WTC11 (cell line): ENCODE measurements at regions not wholly inside any gene's neighbourhood (a gene's known extent, or its start where the extent isn't known, plus 50 kb on each side); places are given as distances from the start of the nearest gene placed in this dataset.

Experiments used
- ATAC-seq: fragments of 200-7000 bp; cut with Tn5 transposase; 2 replicates; pipeline ENCODE4 v1.10.0; 2021; ENCODE audit warnings: mild to moderate bottlenecking, moderate library complexity
- CTCF ChIA-PET: fragments of 300-600 bp; sonication (Branson Sonifier 250); formaldehyde crosslinking; loops from one replicate; lab custom pipeline; 2021; ENCODE audit warnings: antibody characterized with exemption; lab: Charles Lee
- POLR2A ChIA-PET: fragments of 350-600 bp; sonication (Branson Sonifier 250); formaldehyde crosslinking; loops from one replicate; lab custom pipeline; 2021; ENCODE audit warnings: antibody characterized with exemption; lab: Charles Lee
- DNase-seq: peaks from one replicate; pipeline ENCODE4 v3.0.0; 2021; ENCODE audit warnings: low spot score
- H3K27ac Mint-ChIP-seq: 2 replicates; pipeline ENCODE4 v1.8.0; 2021; ENCODE audit warnings: mixed read lengths
- H3K27me3 Mint-ChIP-seq: 2 replicates; pipeline ENCODE4 v1.8.0; 2021; ENCODE audit warnings: low read depth, mild to moderate bottlenecking, moderate library complexity, mixed read lengths
- H3K36me3 Mint-ChIP-seq: 2 replicates; pipeline ENCODE4 v1.8.0; 2021; ENCODE audit warnings: mixed read lengths
- H3K4me1 Mint-ChIP-seq: 2 replicates; pipeline ENCODE4 v1.8.0; 2022; ENCODE audit warnings: mixed read lengths
- H3K4me3 Mint-ChIP-seq: 2 replicates; pipeline ENCODE4 v1.8.0; 2021; ENCODE audit warnings: mild to moderate bottlenecking, moderate library complexity, mixed read lengths
- H3K9me3 Mint-ChIP-seq: 2 replicates; pipeline ENCODE4 v1.8.0; 2021; ENCODE audit warnings: mixed read lengths
- CREB1 ChIP-seq: sonication (generic); formaldehyde crosslinking; IDR thresholded peaks from 2 replicates; pipeline ENCODE4 v1.8.0; 2023; ENCODE audit warnings: mild to moderate bottlenecking, missing genetic modification reagents
- FOXJ3 ChIP-seq: sonication (generic); formaldehyde crosslinking; IDR thresholded peaks from 2 replicates; pipeline ENCODE4 v1.9.0; 2021; ENCODE audit warnings: missing genetic modification reagents, mild to moderate bottlenecking, borderline replicate concordance
- FOXK1 ChIP-seq: sonication (generic); formaldehyde crosslinking; IDR thresholded peaks from 2 replicates; pipeline ENCODE4 v1.8.0; 2022; ENCODE audit warnings: mild to moderate bottlenecking, moderate library complexity, missing genetic modification reagents
- JAZF1 ChIP-seq: fragments of 250-450 bp; sonication (Bioruptor Pico); IDR thresholded peaks from 2 replicates; pipeline ENCODE4 v1.9.0; 2021; ENCODE audit warnings: moderate library complexity, mild to moderate bottlenecking, inconsistent platforms
- NFYB ChIP-seq: sonication (generic); formaldehyde crosslinking; conservative IDR thresholded peaks from 2 replicates; pipeline ENCODE4 v1.8.0; 2022; ENCODE audit warnings: low read depth, missing genetic modification reagents
- PRDM15 ChIP-seq: sonication (generic); formaldehyde crosslinking; IDR thresholded peaks from 2 replicates; pipeline ENCODE4 v1.8.0; 2022; ENCODE audit warnings: missing genetic modification reagents
- PRRX2 ChIP-seq: fragments of 250-450 bp; sonication (Bioruptor Pico); IDR thresholded peaks from 2 replicates; pipeline ENCODE4 v1.8.0; 2021; ENCODE audit warnings: mild to moderate bottlenecking
- RELA ChIP-seq: sonication (generic); formaldehyde crosslinking; IDR thresholded peaks from 2 replicates; pipeline ENCODE4 v1.8.1; 2022; ENCODE audit warnings: missing genetic modification reagents, mild to moderate bottlenecking, borderline replicate concordance
- RORB ChIP-seq: fragments of 250-450 bp; sonication (Bioruptor Pico); IDR thresholded peaks from 2 replicates; pipeline ENCODE4 v1.9.0; 2021; ENCODE audit warnings: mild to moderate bottlenecking
- SMAD4 ChIP-seq: sonication (generic); formaldehyde crosslinking; IDR thresholded peaks from 2 replicates; pipeline ENCODE4 v1.8.0; 2022; ENCODE audit warnings: mild to moderate bottlenecking, missing genetic modification reagents
- TEAD4 ChIP-seq: sonication (generic); formaldehyde crosslinking; IDR thresholded peaks from 2 replicates; pipeline ENCODE4 v1.8.0; 2022; ENCODE audit warnings: mild to moderate bottlenecking, missing genetic modification reagents
- ZBTB21 ChIP-seq: sonication (generic); formaldehyde crosslinking; IDR thresholded peaks from 2 replicates; pipeline ENCODE4 v1.8.1; 2023; ENCODE audit warnings: mild to moderate bottlenecking, missing genetic modification reagents, borderline replicate concordance
- ZNF263 ChIP-seq: sonication (generic); formaldehyde crosslinking; IDR thresholded peaks from 2 replicates; pipeline ENCODE4 v1.8.1; 2022; ENCODE audit warnings: low read depth, mild to moderate bottlenecking, moderate library complexity, missing genetic modification reagents
- ZNF396 ChIP-seq: fragments of 250-450 bp; sonication (Bioruptor Pico); IDR thresholded peaks from 2 replicates; pipeline ENCODE4 v1.8.0; 2021; ENCODE audit warnings: mild to moderate bottlenecking, moderate library complexity, borderline replicate concordance
- ZNF532 ChIP-seq: fragments of 250-450 bp; sonication (Bioruptor Pico); IDR thresholded peaks from 2 replicates; pipeline ENCODE4 v1.9.0; 2021; ENCODE audit warnings: mild to moderate bottlenecking, borderline replicate concordance
- TF ChIP-seq, protein P1 (sequence below): sonication (generic); formaldehyde crosslinking; IDR thresholded peaks from 2 replicates; pipeline ENCODE4 v1.8.1; 2022; ENCODE audit warnings: mild to moderate bottlenecking, moderate library complexity, missing genetic modification reagents
- TF ChIP-seq, protein P2 (sequence below): sonication (generic); formaldehyde crosslinking; IDR thresholded peaks from 2 replicates; pipeline ENCODE4 v1.8.1; 2023; ENCODE audit warnings: mild to moderate bottlenecking, missing genetic modification reagents, moderate library complexity

DNA sequence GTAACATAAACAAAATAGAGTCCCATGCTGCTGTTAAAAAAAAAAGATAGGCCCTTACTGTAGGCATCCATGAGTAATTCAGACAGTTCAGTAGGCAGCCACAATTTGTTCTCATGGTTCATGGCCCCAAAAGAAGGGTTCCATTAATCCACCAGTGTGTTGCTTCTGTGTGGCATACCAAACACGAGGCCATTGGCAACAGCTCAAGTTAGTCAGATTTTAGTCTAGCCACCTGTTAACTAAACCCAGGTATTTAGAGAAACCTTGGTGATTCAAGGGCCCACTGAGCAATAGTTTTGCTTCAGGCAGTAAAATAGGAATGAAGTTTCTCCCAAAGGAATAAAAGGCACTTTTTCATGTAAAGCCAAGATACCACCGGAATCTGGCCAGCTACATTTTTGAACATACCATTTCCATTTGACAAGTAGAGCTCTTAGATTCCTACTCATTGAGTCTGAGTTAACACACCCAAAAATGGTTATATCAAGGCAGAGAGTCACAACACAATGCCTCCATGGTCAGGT lies 80.1 kb upstream of the SRD5A2 start (continued):
- no peak for TF ChIP-seq ZBTB21
- TF ChIP-seq SMAD4 (CRISPR knock-in tag), result no peak
- TF ChIP-seq, all 79 proteins: peak for 0

GRCh38 chr2:31660165-31660564 lies 79.4 kb upstream of the SRD5A2 start:
- DNase-seq (no peak), ATAC-seq (no peak)
- Mint-ChIP-seq H3K27ac (no peak overlapping the region), H3K27me3 (peaks cover 3% of the 10 kb centered on the region), H3K4me1 (no peaks in the 10 kb centered on the region), H3K36me3 (no peaks in the 10 kb centered on the region), H3K4me3 (no peak overlapping the region), H3K9me3 (peaks cover 6% of the 10 kb centered on the region)
- POLR2A ChIA-PET, result no interaction called here
- TF ChIP-seq RELA (CRISPR knock-in tag) (no peak), ZNF263 (no peak), JAZF1 (CRISPR knock-in tag) (no peak), FOXK1 (no peak)
- CTCF ChIA-PET, result no interaction called here

- Mint-ChIP-seq H3K27me3 (peaks cover 3% of the 10 kb centered on the region), H3K4me1 (peaks cover 5% of the 10 kb centered on the region; the same call in 1 of the 2 replicates), H3K9me3 (no peaks in the 10 kb centered on the region), H3K27ac (no peak overlapping the region), H3K4me3 (no peak overlapping the region), H3K36me3 (no peaks in the 10 kb centered on the region)
- no peak for ATAC-seq
- CTCF ChIA-PET, result no interaction called here
- no peak for DNase-seq
- POLR2A ChIA-PET, result no interaction called here
- TF ChIP-seq FOXK1 (no peak), PRRX2 (no peak), ZNF396 (CRISPR knock-in tag) (no peak), NFYB (CRISPR knock-in tag) (no peak), RORB (no peak), PRDM15 (CRISPR knock-in tag) (no peak), TEAD4 (CRISPR knock-in tag) (no peak), CREB1 (CRISPR knock-in tag) (no peak), FOXJ3 (CRISPR knock-in tag) (no peak), ZNF532 (CRISPR knock-in tag) (no peak)
- TF ChIP-seq, protein P1, sequence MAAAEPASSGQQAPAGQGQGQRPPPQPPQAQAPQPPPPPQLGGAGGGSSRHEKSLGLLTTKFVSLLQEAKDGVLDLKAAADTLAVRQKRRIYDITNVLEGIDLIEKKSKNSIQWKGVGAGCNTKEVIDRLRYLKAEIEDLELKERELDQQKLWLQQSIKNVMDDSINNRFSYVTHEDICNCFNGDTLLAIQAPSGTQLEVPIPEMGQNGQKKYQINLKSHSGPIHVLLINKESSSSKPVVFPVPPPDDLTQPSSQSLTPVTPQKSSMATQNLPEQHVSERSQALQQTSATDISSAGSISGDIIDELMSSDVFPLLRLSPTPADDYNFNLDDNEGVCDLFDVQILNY (CRISPR knock-in tag), result no peak
- TF ChIP-seq, protein P2, sequence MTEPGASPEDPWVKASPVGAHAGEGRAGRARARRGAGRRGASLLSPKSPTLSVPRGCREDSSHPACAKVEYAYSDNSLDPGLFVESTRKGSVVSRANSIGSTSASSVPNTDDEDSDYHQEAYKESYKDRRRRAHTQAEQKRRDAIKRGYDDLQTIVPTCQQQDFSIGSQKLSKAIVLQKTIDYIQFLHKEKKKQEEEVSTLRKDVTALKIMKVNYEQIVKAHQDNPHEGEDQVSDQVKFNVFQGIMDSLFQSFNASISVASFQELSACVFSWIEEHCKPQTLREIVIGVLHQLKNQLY (CRISPR knock-in tag), result no peak
Measured at GRCh38 chr2:31654241-31654640, 73.5 kb upstream of the SRD5A2 start.
